ENCODE measurements at regions not wholly inside any gene's neighbourhood (a gene's known extent, or its start where the extent isn't known, plus 50 kb on each side); places are given as distances from the start of the nearest gene placed in this dataset.
A peak's percentile ranks its signal among the peaks of the same experiment; 100 is the strongest.

GRCh38 chr5:143693651-143694252 is 118.2 kb upstream of the HMHB1 start:
- DNase-seq (ENCODE audit: low spot score) = no peak

GRCh38 chr5:143692342-143692741 is 119.6 kb upstream of the HMHB1 start:
- DNase-seq (ENCODE audit: low spot score) = no peak

DNA sequence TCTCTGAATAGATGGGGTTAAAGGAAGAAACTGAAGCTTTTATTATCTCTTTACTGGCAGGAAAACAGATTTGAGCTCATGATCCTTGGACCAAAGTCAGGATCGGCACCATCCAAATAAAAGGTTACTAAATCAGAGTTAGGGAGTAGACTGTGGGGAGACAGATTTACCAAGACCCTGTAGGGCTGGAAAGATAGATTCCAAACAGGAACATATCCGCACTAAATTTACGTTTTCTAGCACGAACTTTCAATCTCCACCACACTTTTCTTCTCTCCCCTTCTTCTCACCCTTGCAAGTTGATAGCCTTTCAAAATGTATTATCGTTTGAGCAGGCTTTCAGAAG is 120.0 kb upstream of the HMHB1 start:
- DNase-seq (ENCODE audit: low spot score) = no peak

- no peak for DNase-seq (ENCODE audit: low spot score)
Observed at GRCh38 chr5:143691287-143691944, 120.5 kb upstream of the HMHB1 start.

DNA sequence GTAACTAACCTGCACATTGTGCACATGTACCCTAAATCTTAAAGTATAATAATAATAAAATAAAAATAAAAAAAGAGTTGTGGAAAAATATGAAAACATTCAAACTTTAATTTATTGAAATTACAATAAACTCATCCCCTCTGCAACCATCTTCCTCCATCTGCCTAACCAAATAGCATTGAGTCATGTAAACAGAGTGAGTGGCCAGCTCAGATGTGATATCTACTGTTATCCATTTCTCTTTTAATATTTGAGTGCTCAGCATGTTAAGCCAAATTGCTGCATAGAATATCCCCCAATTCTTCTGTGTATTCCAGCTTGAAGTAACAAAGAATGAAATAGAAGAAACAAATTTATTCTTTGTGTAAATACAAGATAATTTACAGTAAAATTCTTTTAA is 124.4 kb upstream of the HMHB1 start:
- peak; percentile 11 for DNase-seq (ENCODE audit: low spot score)

DNA sequence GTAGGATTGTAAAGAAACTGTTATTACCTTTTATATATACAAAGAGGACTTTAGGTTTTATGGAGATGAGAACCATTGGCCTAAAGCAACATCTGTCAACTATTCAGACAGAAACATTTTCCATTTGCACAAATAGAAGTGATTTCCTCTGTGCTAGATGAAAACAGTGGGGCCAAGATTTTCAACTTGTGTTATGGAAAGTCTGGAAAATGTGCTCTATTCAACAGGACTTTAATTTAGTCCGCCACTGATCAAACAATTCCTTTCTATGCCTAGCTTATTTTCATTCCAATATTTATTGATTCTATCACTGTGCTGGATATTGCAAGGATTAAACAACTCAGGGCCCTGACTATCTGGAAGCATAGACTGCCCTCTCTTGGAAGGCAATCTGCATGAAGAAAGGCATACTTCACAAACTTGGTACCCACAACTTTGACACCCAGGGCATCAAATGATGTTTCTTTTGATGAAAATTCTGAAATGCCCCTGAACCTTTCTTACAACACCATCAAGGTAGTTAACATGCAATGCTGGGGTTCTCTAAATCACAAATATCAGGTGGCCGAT is 126.6 kb upstream of the HMHB1 start:
- DNase-seq (ENCODE audit: low spot score) = no peak

- DNase-seq (ENCODE audit: low spot score) = no peak
Observed at GRCh38 chr5:143683459-143683858, 128.5 kb upstream of the HMHB1 start.

- DNase-seq (ENCODE audit: low spot score) = no peak
Observed at GRCh38 chr5:143682929-143683386, 129.0 kb upstream of the HMHB1 start.

DNA sequence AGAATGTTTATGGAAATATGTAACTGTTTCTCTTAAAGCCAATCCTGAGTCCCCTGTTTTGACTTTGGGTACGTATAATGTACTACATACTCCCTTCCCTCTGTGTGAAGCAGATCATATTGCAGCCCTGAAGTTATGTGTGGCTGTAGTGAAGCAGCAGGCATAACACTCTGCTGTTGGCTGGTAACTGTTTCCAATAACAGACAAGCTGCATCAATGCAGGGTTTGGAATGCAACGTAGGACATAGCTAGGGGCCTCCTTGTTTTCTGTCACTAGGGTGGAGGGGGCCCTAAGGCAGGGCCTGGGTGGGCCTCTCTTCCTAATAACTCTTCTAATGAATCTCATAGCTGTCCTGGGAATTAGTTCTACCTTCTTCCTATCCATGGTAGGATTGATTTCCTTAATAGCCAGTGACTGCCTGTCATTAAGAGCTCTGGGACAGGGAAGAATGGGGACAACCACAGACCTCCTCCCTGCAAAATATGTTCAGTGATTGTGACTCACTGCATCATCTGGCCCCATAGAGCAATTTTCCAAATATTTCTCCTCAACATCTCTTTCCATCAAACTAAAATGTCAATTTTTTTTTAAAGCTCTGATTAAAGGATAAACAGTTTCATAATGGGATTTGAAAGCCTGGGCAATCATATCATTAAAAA is 129.6 kb upstream of the HMHB1 start:
- peak; percentile 17 for DNase-seq (ENCODE audit: low spot score)

- no peak for DNase-seq (ENCODE audit: low spot score)
Observed at GRCh38 chr5:143680672-143681259, 131.2 kb upstream of the HMHB1 start.

GRCh38 chr5:143679777-143680176 is 132.2 kb upstream of the HMHB1 start:
- peak; percentile 20 for DNase-seq (ENCODE audit: low spot score)

DNA sequence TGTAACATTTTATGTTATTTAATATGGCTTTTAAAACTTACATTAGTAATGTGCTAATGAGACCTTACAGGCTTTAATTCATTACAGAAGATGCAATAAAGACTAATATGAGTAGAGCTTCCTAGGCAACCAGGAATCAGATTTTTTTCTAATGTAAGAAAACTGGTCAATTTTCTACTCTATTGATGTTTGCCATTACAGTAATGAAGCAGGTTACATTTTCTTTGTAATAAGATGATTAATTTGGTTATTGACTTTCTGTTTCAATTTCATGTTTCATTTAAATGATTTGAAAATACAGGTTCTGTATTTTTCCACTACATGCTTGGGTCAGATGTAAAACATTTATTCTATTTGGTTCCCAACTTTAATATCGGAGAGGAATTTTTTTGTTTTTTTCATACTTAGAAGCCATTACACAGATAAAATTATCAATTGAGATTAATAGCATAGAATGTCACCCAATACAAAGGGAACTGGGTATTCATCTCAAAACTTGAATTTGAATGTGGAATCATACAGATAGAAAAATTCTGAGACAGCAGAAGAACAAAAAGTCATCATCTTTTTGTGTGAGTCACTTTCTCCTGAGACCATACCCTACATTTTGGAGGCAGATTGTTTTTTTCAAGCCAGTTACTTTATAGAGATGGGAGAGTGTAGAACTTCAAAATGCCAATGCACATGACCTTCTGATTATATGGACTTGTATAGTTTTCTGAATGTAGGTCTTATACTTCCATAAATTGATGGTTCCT is 133.6 kb upstream of the HMHB1 start:
- DNase-seq (ENCODE audit: low spot score) = no peak

DNA sequence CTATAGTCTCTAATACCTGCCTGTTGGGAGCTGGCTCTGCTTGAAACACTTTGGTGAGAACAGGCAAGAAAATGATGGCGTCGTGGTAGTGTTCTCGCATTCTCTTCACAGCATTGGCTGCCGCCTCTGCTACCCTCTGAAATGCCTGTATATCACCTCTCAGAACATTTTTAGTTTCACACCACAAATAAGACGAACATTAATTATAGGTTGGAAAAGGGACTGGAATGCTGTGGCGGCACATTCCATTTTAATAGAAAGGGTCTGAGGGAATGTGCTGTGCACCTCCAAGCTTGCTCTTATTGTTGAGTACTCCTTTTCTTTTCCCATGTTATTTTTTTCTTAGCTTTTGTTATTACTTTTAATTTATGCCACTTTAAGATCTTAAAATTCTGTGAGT is 134.6 kb upstream of the HMHB1 start:
- DNase-seq (ENCODE audit: low spot score) = no peak

GRCh38 chr5:143676802-143677201 is 135.2 kb upstream of the HMHB1 start:
- no peak for DNase-seq (ENCODE audit: low spot score)

DNA sequence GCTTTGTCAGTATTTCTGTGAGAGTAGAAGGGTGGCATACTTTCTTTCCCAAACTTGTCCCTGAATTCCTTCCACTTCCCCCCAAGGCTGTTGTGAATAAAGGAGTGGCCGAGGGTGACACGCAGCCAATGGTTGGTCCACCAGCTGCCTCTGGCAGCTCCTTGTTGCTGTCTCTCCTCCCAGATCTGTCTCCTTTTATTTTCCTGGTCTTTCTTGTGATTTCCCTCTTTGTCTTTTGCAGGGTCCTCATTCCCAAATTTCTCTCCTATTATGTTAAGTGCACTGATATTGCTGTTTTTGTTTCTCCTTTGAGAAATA is 137.5 kb upstream of the HMHB1 start:
- no peak for DNase-seq (ENCODE audit: low spot score)

DNA sequence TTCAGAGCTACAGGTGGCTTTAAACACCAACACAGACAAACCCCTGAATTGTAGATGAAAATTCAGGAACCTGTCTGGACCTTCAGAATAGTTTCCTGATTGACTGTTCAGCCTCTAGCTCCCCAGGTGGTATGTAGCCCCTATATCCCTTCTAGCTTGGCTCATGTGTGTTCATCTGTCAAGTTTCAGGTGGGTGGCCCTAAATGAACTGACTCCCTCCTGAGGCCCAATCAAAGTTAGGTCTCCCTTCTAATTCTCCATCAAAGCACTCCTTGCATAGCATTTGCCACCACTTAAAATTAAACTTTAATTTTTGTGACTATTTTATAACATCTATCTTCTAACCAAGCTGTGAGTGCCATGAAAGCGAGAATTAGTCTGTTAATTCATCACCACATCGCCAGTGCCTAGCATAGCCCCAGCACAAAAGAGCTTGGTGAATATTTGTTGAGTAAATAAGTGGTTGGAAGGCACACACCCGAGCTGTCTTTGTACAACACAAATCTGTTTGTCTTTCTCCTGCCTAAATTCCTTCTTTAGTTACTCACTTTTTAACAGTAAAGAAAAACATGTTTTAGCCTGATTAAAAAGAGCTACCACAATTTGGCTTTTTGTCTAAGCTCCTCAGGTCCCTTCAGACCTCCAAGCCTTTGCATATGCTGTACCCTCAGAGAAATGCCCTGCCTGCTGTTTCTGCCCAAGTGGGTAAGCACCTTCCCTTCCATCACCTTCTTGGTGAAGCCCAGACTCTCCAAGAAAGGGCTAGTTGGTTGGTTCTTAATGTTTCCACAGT is 138.1 kb upstream of the HMHB1 start:
- DNase-seq (ENCODE audit: low spot score) = no peak

DNA sequence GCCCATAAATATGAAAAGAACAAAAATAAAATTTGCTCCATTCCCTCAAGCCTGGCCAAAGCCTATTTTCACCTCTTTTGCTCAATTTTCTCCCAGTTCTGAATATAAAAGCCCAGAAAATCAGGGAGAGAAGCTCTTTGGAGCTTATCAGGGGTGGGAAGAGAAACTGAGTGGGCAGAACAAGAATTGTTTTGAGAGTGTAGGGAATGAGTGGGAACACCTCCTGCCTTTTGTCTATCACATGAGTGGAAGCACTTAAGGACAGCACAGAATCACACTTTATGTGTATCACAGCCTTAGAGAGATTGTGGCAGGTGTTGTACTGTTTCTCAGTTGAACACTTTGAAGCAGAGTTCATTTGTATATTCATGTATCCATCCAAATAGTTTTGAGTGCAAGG is 139.2 kb upstream of the HMHB1 start:
- DNase-seq (ENCODE audit: low spot score) = no peak

DNA sequence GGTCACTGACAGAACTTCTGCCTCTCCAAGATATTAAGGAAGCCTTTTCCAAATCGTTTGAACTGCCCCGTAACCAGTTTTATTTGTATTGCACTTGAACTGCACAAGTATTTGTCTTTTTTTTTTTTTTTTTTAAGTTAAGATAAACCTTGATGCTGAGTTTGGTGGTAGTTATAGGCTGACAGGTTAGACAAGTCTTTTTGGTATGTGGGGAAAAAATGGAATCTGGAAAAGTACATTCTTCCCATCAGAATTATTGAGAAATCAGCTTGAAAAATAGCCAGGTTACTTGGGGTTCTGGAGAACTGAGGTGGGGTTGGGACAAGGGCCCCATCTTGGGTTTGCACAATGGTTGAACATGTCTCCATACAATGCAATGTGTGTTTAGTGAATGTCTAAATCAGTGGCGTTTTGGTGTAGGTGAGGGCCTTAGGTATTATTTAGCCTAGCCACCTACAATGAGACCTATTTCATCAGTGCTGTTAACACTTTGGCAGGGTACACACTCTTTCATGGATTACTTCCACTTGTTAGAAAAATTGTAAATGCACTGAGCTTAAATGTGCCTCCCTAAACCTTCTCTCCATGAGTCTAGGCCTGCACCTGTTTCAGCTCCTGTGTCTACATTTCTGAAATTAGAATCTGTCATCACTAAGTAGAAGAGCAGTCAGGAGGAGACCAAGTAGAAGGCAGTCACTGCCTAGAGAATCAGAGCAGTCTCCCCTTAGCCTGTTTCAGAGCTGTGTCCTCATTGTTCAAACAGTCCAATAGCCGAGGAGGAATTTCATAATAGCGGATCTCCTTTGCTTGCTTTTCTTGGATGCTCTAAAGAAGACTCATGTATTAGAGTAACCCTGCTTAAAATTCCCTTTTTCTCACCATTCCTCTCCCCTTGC is 140.0 kb upstream of the HMHB1 start:
- DNase-seq (ENCODE audit: low spot score) = no peak

GRCh38 chr5:143671021-143671420 is 140.9 kb upstream of the HMHB1 start:
- no peak for DNase-seq (ENCODE audit: low spot score)

GRCh38 chr5:143665866-143666265 is 146.1 kb upstream of the HMHB1 start:
- DNase-seq (ENCODE audit: low spot score) = no peak
